Upper lobe of left lung (tissue), 4 donors: ENCODE measurements at regions not wholly inside any gene's neighbourhood (a gene's known extent, or its start where the extent isn't known, plus 50 kb on each side); places are given as distances from the start of the nearest gene placed in this dataset.

Experiments
- CTCF ChIP-seq, 6 experiments: fragments of 450-650 bp in 4 of 6; fragments of 200-600 bp in 2 of 6; sonication (generic) in 2 of 6; IDR thresholded peaks; one replicate each; pipeline ENCODE4 v1.5.1; 2016 to 2019; ENCODE audit warnings: antibody characterized with exemption in 6 of 6
- POLR2A ChIP-seq, 4 donors: fragments of 450-650 bp; IDR thresholded peaks; one replicate each; pipeline ENCODE4 v1.5.1; 2016 to 2017; ENCODE audit warnings: antibody characterized with exemption in 4 of 4, mild to moderate bottlenecking in 2 of 4

- TF ChIP-seq CTCF (IDR thresholded peaks at IDR 0.05): no peak
- no peak for TF ChIP-seq POLR2A (IDR thresholded peaks at IDR 0.05)
Observed at GRCh38 chr12:97024393-97024792, 117.3 kb downstream of the NEDD1 start.
